ENCODE measurements at regions not wholly inside any gene's neighbourhood (a gene's known extent, or its start where the extent isn't known, plus 50 kb on each side); places are given as distances from the start of the nearest gene placed in this dataset.

DNA sequence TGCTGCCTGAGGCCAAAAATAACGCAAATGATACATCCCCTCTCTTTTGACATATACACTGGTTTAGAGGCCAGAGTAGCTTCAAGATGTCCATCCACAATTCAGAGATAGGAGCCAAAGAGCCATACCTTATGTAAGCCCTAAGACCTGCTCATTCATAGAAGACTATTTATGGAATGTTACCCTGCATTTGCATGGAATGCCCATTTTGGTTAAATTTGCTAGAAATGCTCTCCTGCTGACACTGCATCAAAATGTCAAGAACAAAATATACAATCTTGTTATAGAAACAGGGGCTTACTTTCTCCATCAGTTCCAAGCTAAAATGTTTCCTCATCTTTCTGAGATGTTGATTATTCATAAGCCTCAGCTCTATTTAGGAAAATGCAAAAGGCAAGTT lies 183.3 kb upstream of the CDKN3 start:
- FAIRE-seq: peak; percentile 99

GRCh38 chr14:54216827-54217226 lies 180.0 kb upstream of the CDKN3 start:
- FAIRE-seq: no peak

DNA sequence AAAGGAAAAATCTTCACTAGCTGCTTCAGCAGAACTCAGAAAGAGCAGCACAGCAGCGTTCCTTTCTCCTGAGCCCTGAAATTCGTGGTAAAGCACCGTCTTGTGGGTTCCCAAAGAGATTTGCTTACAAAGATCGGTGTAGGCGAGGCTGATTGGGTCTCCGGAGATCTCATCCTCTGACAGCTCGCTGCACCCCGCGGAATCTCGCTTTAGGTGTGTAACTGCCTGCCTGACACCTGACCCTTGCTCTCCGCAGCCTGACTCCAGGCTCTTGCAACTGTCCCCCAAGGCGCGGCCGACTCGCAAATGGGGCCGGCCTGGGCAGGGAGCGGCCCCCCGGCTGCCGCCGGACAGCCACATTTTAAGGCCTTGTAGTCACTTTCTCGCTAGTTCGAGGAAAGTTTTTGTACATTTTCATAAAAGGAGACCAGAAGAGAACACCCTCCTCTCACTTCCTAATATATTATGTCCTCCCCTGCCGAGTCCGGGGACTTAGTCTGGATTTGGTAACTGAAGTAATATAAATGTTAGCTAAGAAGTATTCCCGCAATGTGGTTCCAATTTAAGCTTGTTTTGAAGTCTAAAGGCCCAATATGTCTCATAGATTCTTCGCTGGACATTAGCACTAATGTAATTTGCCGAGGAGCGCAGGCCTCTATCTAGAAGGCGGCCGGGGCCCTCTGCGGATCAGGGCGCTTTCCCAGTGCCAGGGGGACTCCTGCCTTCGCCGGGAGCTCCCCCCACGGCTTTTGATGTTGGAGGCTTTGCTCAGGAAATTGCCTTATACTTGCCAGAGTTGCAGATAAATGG lies 177.3 kb upstream of the CDKN3 start:
- no peak for FAIRE-seq

DNA sequence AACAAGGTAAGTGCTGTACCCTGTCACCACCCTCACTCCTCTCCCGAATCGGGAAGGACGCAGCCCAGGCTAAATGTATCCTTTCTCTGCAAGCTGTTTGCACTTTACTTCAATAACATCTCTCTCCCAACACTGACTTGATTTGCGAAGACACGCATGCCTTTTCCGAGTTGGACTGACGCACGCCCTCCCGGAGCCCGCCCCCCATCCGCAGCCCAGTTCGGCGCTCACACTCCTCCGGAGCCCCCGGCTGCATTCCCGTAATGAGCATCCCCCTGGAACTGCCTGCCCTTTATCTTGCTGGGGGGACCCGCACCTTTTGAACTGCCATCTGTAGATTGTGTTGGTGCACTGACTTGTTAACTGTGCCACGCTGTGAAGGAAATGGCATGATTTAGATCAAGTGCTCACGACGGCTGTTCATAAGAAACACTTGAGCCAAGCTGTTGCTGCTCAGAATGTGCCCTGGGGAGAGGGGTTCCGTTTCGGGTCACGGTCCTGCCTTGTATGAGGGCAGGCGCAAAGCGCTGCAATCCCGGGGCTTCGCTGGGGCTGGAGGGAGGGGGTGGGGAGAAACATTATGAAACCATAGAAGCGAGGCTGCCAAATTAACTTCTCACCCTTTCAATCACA lies 176.6 kb upstream of the CDKN3 start:
- FAIRE-seq: peak; percentile 99

DNA sequence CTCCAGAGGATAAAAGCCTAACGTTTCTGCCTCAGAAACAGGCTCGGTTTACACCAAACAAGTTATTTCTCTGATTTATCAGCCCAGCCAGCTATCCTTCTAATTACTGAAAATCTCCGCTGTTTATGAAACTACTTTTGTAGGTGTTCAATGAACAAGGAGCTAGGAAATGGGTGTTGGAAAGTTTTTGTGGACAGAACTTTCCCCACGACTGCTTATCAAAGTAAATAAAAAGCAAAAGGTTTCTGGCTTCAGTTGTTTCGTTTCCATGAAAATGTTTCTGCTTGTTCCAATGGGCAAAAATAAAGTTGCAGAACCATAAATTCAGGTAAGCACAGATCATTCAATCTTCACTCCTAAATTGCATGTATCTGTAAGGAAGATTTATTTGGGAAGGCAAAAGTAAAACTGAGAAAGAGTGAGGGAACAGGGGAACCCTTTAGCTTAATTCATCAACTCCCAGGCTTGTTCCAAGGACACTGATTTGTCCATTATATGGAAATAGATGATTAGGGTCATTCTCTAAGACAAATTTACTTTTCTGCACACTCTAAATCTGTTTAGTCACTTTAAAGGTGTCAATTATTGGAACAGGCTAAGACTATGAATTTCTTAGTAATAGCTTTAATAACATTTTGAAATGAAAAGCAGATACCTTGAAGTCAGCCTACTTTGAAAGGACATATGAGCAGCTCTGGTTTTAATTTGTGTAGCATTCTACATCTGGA lies 175.9 kb upstream of the CDKN3 start:
- FAIRE-seq: no peak

- FAIRE-seq: no peak
Observed at GRCh38 chr14:54221432-54221803, 175.4 kb upstream of the CDKN3 start.

- no peak for FAIRE-seq
Observed at GRCh38 chr14:54221971-54222370, 174.8 kb upstream of the CDKN3 start.

DNA sequence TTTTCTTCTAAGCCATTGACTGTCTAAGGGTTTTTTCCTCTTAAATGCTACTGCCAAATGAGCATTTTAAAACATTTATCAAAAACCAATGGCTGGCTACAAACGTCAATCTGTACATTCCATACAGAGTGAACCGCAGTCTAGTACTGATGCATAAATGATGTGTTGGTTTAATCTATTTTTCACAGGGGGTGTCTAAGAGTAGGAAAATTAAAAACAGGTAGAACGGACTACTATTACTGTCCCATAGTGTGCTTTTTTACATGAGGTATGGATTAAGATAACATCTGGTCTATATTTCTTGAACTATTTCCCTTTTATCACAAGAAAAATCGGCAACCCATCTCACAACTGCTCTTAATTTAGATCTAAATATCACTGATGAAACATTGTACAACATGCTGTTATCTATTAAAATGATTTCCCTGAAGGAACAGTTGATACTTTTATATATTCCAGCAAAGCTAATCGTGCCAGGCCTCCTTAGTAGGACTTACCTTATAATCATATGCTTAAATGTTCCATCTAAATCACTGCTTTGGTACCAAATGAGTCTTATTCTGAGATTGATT lies 172.9 kb upstream of the CDKN3 start:
- FAIRE-seq: peak; percentile 71

DNA sequence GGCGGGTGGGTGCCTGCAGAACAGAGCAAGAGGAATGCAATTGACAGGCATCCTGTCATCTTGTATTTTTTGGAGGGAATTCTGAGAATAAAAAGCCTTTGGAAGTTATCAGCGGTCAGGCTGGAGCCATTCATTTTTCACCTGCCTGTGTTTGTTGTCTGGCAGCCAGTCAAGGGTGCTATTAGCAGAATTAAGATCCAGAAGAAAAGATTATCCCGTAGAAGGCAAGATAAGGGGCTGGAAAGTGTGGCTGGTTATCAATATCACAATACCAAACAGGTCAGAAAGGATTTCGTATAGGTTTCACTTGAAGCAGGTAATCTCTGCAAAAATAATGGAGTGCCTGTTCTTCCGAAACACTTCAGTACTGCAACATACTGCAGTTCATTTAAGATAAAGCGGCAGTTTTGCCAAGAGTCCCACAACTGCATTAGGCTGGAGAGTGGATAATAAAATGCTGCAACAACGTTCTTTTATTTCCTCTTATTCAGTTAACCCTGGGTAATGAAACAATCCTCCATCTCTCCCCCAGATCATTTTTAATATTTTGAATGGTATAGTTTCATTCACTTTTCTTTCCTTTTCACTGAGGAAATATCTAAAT lies 171.2 kb upstream of the CDKN3 start:
- FAIRE-seq: no peak

GRCh38 chr14:54226103-54226502 lies 170.7 kb upstream of the CDKN3 start:
- FAIRE-seq: peak; percentile 93

- no peak for FAIRE-seq
Observed at GRCh38 chr14:54226558-54226957, 170.2 kb upstream of the CDKN3 start.

- FAIRE-seq: no peak
Observed at GRCh38 chr14:54229136-54229535, 167.7 kb upstream of the CDKN3 start.

- FAIRE-seq: no peak
Observed at GRCh38 chr14:54230645-54231044, 166.2 kb upstream of the CDKN3 start.

GRCh38 chr14:54232735-54233134 lies 164.1 kb upstream of the CDKN3 start:
- FAIRE-seq: no peak

GRCh38 chr14:54241517-54241916 lies 155.3 kb upstream of the CDKN3 start:
- FAIRE-seq: no peak

GRCh38 chr14:54251356-54251755 lies 145.5 kb upstream of the CDKN3 start:
- no peak for FAIRE-seq

DNA sequence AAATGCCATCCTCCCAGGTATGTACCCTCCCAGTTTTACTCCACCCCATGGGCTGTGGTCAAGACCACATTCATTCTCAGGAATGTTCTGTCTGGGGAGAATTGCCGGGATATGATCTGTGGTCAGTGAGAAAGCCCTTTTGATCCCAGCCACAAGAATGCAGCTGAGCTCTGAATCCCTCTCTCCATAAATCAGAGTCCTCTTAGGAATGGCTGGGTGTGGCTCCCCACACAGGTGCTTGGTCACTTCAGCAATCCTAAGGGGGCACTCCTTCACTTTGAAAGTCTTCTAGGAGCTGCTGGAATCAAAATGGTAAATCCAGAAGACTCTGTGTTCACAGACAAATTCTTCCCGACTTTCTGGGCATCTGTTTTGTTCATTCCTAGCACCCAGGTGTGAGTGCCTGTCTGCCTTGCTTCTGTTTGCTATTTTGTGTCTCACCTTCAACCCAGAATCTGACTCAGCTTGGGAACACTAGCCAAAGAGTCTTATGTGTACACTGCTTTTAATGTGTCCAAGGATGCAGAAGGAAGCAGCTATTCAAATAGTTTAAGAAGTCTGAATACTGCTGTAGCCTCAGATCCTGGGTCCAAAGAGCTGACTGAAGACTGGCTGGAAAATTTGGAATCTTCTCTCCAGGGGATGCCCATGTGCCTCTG lies 144.6 kb upstream of the CDKN3 start:
- no peak for FAIRE-seq

GRCh38 chr14:54253195-54253947 lies 143.4 kb upstream of the CDKN3 start:
- FAIRE-seq: peak; percentile 11

DNA sequence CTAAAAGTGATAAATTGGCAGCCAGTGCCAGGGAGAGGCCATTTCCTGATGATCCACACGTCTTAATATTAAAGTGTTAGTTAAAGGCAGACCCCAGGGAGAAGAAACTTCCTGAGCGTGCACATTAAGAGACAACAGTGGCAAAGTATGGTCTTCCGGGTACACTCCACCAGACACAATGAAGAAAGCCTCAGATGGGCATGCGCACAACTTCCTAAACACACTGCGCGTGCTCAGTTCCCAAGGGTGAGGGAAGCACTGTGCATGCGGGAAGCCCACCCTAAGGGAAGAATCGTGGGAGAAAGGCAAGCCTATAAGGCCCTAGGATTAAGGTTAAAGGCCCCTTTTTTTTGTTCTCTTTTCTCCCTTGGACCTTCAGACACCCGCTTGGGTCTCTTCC lies 140.7 kb upstream of the CDKN3 start:
- no peak for FAIRE-seq

GRCh38 chr14:54257424-54257823 lies 139.4 kb upstream of the CDKN3 start:
- FAIRE-seq: peak; percentile 99

DNA sequence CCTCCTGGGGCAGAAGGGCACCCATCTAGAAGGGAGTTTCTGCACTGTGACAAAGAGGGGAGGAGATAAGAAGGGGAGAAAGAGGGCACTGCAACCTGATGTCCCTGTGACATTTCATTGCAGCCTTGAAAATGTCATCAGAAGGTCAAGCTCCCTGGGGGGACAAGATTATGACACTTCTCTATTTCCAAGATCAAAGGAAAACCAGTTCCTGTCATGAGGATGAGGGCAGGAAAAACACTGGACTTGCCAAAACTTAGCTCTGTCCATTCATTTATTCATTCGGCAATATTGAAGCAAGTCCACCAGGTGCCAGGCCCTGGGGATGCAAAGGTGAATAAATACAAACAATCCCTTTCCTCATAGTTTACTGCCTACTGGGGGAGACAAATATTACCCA lies 138.4 kb upstream of the CDKN3 start:
- FAIRE-seq: no peak

DNA sequence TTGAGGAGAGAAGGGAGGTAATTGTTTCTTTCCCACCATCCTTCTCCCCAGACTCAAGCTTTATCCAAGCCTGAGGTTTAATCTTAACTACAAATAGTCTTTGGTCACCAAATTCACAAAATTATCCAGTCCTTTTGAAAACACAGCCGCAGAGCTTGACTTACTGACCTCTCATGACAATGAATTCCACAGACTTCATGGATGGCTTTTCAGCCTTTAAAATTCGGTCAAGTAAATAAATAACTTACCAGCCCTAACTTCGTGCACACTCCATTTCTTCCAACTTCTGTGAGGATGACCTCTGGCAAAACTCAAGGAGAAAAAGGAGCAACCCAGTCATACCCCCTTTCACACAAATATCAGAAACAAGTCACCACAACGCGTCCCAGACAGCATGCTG lies 137.0 kb upstream of the CDKN3 start:
- FAIRE-seq: no peak
